Mesendoderm (in vitro differentiated cells): ENCODE measurements at regions not wholly inside any gene's neighbourhood (a gene's known extent, or its start where the extent isn't known, plus 50 kb on each side); places are given as distances from the start of the nearest gene placed in this dataset.
"Not testable (repeated sequence)": the region's sequence is repeated elsewhere in the genome, so short reads cannot be mapped to it uniquely, and the experiment has no call there.

Source experiments
- DNase-seq: peaks from one replicate; pipeline ENCODE4 v3.0.0; 2013
- H2AK5ac ChIP-seq: 2 replicates; pipeline ENCODE4 v1.6.1; 2013; ENCODE audit warnings: low read length, inconsistent platforms
- H2BK120ac ChIP-seq: 2 replicates; pipeline ENCODE4 v1.6.1; 2013; ENCODE audit warnings: low read depth, mild to moderate bottlenecking, low read length, moderate library complexity, mixed read lengths
- H2BK15ac ChIP-seq: replicated peaks from 2 replicates; pipeline ENCODE4 v1.6.1; 2013; ENCODE audit warnings: low read depth, mild to moderate bottlenecking, moderate library complexity
- H2BK5ac ChIP-seq: 2 replicates; pipeline ENCODE4 v1.6.1; 2013; ENCODE audit warnings: low read length, inconsistent platforms
- H3K18ac ChIP-seq: 2 replicates; pipeline ENCODE4 v1.6.1; 2013; ENCODE audit warnings: mild to moderate bottlenecking, low read length, mixed read lengths
- H3K23ac ChIP-seq: one replicate; pipeline ENCODE4 v1.6.1; 2013; ENCODE audit warnings: low read length
- H3K27ac ChIP-seq: 2 replicates; pipeline ENCODE4 v1.5.1; 2013; ENCODE audit warnings: low read depth, mild to moderate bottlenecking, inconsistent platforms, low read length, moderate library complexity
- H3K27me3 ChIP-seq: 2 replicates; pipeline ENCODE4 v1.6.1; 2013; ENCODE audit warnings: low read length, control low read depth, mild to moderate bottlenecking, inconsistent platforms; ENCODE audit not compliant: insufficient read depth, poor library complexity
- H3K36me3 ChIP-seq: 2 replicates; pipeline ENCODE4 v1.6.1; 2013; ENCODE audit warnings: low read length, inconsistent platforms; ENCODE audit not compliant: control insufficient read depth, insufficient read depth
- H3K4ac ChIP-seq: one replicate; pipeline ENCODE4 v1.6.1; 2013; ENCODE audit warnings: low read depth, mild to moderate bottlenecking, low read length, moderate library complexity
- H3K4me1 ChIP-seq: 2 replicates; pipeline ENCODE4 v1.6.1; 2013; ENCODE audit warnings: low read depth, low read length, inconsistent platforms; ENCODE audit not compliant: control insufficient read depth
- H3K4me2 ChIP-seq: 2 replicates; pipeline ENCODE4 v1.6.1; 2013; ENCODE audit warnings: low read length
- H3K4me3 ChIP-seq: 2 replicates; pipeline ENCODE4 v1.5.1; 2013; ENCODE audit warnings: mild to moderate bottlenecking, low read length
- H3K56ac ChIP-seq: one replicate; pipeline ENCODE4 v1.6.1; 2013; ENCODE audit warnings: low read length
- H3K79me1 ChIP-seq: 2 replicates; pipeline ENCODE4 v1.6.1; 2013; ENCODE audit warnings: low read length, inconsistent platforms
- H3K79me2 ChIP-seq: 2 replicates; pipeline ENCODE4 v1.6.1; 2013; ENCODE audit warnings: mild to moderate bottlenecking, low read length; ENCODE audit not compliant: control insufficient read depth, insufficient read depth
- H3K9ac ChIP-seq: 2 replicates; pipeline ENCODE4 v1.6.1; 2013; ENCODE audit warnings: low read length, inconsistent platforms
- H4K5ac ChIP-seq: one replicate; pipeline ENCODE4 v1.6.1; 2013; ENCODE audit warnings: low read length
- H4K8ac ChIP-seq: one replicate; pipeline ENCODE4 v1.6.1; 2013; ENCODE audit warnings: low read depth, mild to moderate bottlenecking, control low read depth, low read length, moderate library complexity
- WGBS: extraction: QIAGEN DNeasy Blood & Tissue Kit; methylation state at CpG from one replicate; pipeline ENCODE4 v1.1.7; 2013; ENCODE audit warnings: low lambda C conversion rate, missing lambda C conversion rate; ENCODE audit not compliant: insufficient coverage; ENCODE audit errors: extremely low coverage; 5-methylcytosine and 5-hydroxymethylcytosine counted together

GRCh38 chr1:194357573-194358207 is 1171.3 kb upstream of the B3GALT2 start:
- not testable (repeated sequence) for H2BK15ac ChIP-seq, H4K8ac ChIP-seq, H3K4me3 ChIP-seq, H3K4me1 ChIP-seq, H3K9ac ChIP-seq, H3K36me3 ChIP-seq, H4K5ac ChIP-seq, H2AK5ac ChIP-seq, H3K4me2 ChIP-seq, DNase-seq, H3K56ac ChIP-seq, H3K18ac ChIP-seq, H2BK120ac ChIP-seq, H3K27me3 ChIP-seq, H3K79me2 ChIP-seq, H3K27ac ChIP-seq, H3K4ac ChIP-seq, H3K79me1 ChIP-seq, H2BK5ac ChIP-seq, H3K23ac ChIP-seq
- no CpG with 5 or more reads among the region's 25 CpGs for WGBS

DNA sequence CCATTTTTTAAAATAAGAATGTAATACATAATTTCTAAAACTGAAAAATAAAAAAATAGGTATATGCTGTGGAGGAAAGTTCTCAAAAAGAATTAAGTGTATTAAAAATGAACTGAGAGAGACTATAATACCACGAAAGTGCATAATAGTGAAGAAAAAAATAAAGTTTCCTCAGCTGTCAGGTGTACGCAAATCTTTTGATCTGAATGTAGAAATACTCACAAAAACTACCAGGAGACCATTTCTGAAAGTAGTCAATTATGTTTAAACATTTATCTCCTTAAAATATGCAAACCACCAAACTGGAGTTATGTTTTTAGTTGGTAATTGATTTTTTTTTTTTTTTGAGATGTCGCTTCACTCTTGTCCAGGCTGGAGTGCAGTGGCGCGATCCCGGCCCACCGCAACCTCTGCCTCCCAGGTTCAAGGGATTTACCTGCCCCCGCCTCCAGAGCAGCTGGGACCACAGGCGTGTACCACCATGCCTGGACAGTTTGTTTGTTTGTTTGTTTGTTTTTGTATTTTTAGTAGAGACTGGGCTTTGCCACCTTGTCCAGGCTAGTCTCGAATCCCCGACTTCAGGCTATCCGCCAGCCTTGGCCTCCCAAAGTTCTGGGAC is 1169.2 kb upstream of the B3GALT2 start:
- Histone ChIP-seq H2BK120ac (no peak overlapping the region), H3K4me2 (no peak overlapping the region)
- DNase-seq = no peak

GRCh38 chr1:194353121-194353520 is 1166.7 kb upstream of the B3GALT2 start:
- Histone ChIP-seq H3K79me2 (no peaks in the 10 kb centered on the region), H3K18ac (no peak overlapping the region), H3K4ac (no peak overlapping the region), H4K5ac (no peak overlapping the region), H3K36me3 (no peaks in the 10 kb centered on the region), H4K8ac (no peak overlapping the region), H3K9ac (no peak overlapping the region), H3K27me3 (no peaks in the 10 kb centered on the region), H3K4me1 (no peaks in the 10 kb centered on the region), H2BK15ac (no peak overlapping the region), H3K23ac (no peak overlapping the region), H3K4me2 (no peak overlapping the region), H2BK5ac (no peak overlapping the region), H3K27ac (no peak overlapping the region), H2AK5ac (no peak overlapping the region), H3K4me3 (no peak overlapping the region), H2BK120ac (no peak overlapping the region), H3K56ac (no peak overlapping the region), H3K79me1 (no peaks in the 10 kb centered on the region)
- no CpG with 5 or more reads among the region's 3 CpGs for WGBS
- no peak for DNase-seq

More for the DNA sequence above, 1169.2 kb upstream of the B3GALT2 start:
- Histone ChIP-seq H4K8ac (no peak overlapping the region), H3K27me3 (no peaks in the 10 kb centered on the region), H2BK15ac (no peak overlapping the region), H3K36me3 (no peaks in the 10 kb centered on the region), H4K5ac (no peak overlapping the region), H3K56ac (no peak overlapping the region), H3K23ac (no peak overlapping the region), H3K9ac (no peak overlapping the region), H2AK5ac (no peak overlapping the region), H3K79me2 (no peaks in the 10 kb centered on the region), H3K4me3 (no peak overlapping the region), H3K79me1 (no peaks in the 10 kb centered on the region), H3K4ac (no peak overlapping the region), H3K27ac (no peak overlapping the region), H3K18ac (no peak overlapping the region), H2BK5ac (no peak overlapping the region), H3K4me1 (no peaks in the 10 kb centered on the region)
- WGBS = no CpG with 5 or more reads among the region's 12 CpGs

DNA sequence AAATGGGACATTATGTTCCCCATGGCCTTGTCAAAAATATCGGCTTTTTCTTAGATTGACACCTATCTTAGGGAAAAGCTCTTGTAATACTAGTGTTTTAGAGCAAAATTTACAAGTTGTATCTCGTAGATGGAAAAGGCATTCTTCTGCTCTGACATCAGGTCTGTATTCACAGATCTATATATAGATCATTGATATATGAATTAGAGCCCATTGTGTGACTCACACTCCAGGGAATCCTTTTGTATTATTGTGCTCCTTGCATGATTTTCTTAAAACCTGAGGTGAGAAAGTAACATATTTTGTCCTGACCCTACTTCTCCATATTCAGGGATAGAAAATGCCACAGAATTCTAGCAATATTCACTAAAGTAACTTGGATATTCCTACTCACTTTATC is 1160.8 kb upstream of the B3GALT2 start:
- Histone ChIP-seq H2BK120ac (no peak overlapping the region), H3K23ac (no peak overlapping the region), H2AK5ac (no peak overlapping the region), H3K36me3 (no peaks in the 10 kb centered on the region), H3K56ac (no peak overlapping the region), H2BK5ac (no peak overlapping the region), H3K4me3 (no peak overlapping the region), H3K27me3 (no peaks in the 10 kb centered on the region), H3K27ac (no peak overlapping the region), H3K4me1 (no peaks in the 10 kb centered on the region), H2BK15ac (no peak overlapping the region), H3K79me2 (no peaks in the 10 kb centered on the region), H4K5ac (no peak overlapping the region), H3K18ac (no peak overlapping the region), H4K8ac (no peak overlapping the region), H3K4me2 (no peak overlapping the region), H3K9ac (no peak overlapping the region), H3K79me1 (no peaks in the 10 kb centered on the region), H3K4ac (no peak overlapping the region)
- DNase-seq = peak; percentile 2
- no CpG with 5 or more reads among the region's 2 CpGs for WGBS

DNA sequence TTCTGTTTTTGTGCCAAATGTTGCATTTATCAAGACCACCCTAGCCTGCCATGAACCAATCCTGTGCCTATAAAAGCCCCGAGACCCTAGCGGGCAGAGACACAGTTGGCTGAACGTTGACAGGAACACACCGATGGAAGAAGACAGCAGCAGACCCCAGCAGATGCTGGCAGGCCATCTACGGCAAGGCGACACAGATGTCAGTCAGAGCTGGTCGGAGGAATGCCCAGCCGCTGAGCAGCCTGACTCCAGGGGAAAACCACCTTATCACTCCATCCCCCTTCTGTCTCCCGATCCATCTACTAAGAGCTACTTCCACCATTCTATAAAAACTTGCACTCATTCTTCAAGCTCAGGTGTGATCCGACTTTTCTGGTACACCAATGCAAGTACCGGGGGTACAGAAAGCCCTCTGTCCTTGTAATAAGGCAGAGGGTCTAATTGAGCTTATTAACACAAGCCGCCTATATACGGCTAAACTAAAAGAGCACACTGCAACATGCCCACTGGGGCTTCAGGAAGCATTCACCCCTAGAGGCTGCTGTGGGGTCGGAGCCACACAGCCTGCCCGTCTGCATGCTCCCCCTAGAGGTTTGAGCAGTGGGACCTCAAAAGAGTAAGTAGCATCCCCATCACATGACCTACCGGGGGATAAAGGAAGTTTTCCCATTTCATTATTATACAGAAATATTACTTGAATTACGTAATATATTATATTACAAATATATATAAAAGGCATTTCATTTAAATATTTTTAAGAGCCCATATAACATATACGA is 1156.3 kb upstream of the B3GALT2 start:
- H3K4me3 ChIP-seq = no peak overlapping the region
- 100% methylated on average over 1 of the region's 18 CpGs for WGBS

More for the DNA sequence above, 1156.3 kb upstream of the B3GALT2 start:
- Histone ChIP-seq H2BK120ac (no peak overlapping the region), H3K4me1 (no peaks in the 10 kb centered on the region), H3K18ac (no peak overlapping the region), H3K79me2 (no peaks in the 10 kb centered on the region), H4K8ac (no peak overlapping the region), H2BK5ac (no peak overlapping the region), H3K79me1 (no peaks in the 10 kb centered on the region), H3K27me3 (no peaks in the 10 kb centered on the region), H3K4me2 (no peak overlapping the region), H3K36me3 (no peaks in the 10 kb centered on the region), H3K56ac (no peak overlapping the region), H2BK15ac (no peak overlapping the region), H2AK5ac (no peak overlapping the region), H3K9ac (no peak overlapping the region), H3K27ac (no peak overlapping the region), H3K4ac (no peak overlapping the region), H4K5ac (no peak overlapping the region), H3K23ac (no peak overlapping the region)
- DNase-seq = peak; percentile 85
